K562 (cell line): ENCODE measurements at regions not wholly inside any gene's neighbourhood (a gene's known extent, or its start where the extent isn't known, plus 50 kb on each side); places are given as distances from the start of the nearest gene placed in this dataset.

ENCODE experiments used
- CEBPB ChIP-seq: fragments of 450-650 bp; IDR thresholded peaks from 2 replicates; pipeline ENCODE4 v1.6.1; 2016; ENCODE audit warnings: missing genetic modification characterization, missing compliant biosample characterization
- MAFK ChIP-seq: IDR thresholded peaks from 2 replicates; pipeline ENCODE4 v1.6.1; 2011; ENCODE audit warnings: low read length, improper control_type of control experiment
- TF ChIP-seq, protein P1 (sequence below): sonication (generic); formaldehyde crosslinking; IDR thresholded peaks from 2 replicates; pipeline ENCODE4 v1.9.0; 2022; ENCODE audit warnings: mild to moderate bottlenecking, missing genetic modification reagents

DNA sequence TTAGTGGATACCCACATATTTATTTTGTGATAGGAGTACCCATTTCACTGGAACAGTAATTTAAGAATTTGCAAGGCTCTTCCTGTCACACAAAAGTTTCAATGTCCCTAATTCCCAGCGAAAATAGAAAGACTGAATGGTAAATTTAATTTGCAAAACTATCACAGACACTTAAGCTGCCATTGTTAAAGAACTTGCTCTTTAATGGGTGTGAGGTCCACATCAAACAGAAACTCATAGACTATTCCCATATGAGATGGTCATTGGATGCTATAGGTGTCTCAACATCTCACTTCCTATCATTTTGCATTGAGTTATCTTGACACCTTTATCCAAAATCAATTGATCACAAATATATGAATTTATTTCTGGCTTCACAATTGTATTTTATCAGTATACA is 415.9 kb downstream of the GPAM start:
- TF ChIP-seq MAFK (no peak), CEBPB (tag) (no peak)
- TF ChIP-seq, protein P1, sequence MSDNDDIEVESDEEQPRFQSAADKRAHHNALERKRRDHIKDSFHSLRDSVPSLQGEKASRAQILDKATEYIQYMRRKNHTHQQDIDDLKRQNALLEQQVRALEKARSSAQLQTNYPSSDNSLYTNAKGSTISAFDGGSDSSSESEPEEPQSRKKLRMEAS: no peak
